ENCODE measurements at regions not wholly inside any gene's neighbourhood (a gene's known extent, or its start where the extent isn't known, plus 50 kb on each side); places are given as distances from the start of the nearest gene placed in this dataset.

- DNase-seq: no peak
Measured at GRCh38 chr20:43863821-43864544, 50.7 kb upstream of the TOX2 start.

- DNase-seq: no peak
Measured at GRCh38 chr20:43863330-43863729, 51.3 kb upstream of the TOX2 start.

- no peak for DNase-seq
Measured at GRCh38 chr20:43862438-43862837, 52.2 kb upstream of the TOX2 start.

GRCh38 chr20:43859994-43860393 is 54.7 kb upstream of the TOX2 start:
- no peak for DNase-seq

GRCh38 chr20:43857932-43858331 is 56.7 kb upstream of the TOX2 start:
- no peak for DNase-seq

- DNase-seq: no peak
Measured at GRCh38 chr20:43857127-43857526, 57.5 kb upstream of the TOX2 start.

GRCh38 chr20:43855803-43856202 is 58.8 kb upstream of the TOX2 start:
- DNase-seq: no peak

- DNase-seq: no peak
Measured at GRCh38 chr20:43853918-43854317, 60.7 kb upstream of the TOX2 start.

GRCh38 chr20:43853174-43853803 is 61.4 kb upstream of the TOX2 start:
- DNase-seq: no peak

GRCh38 chr20:43849496-43850186 is 65.0 kb upstream of the TOX2 start:
- no peak for DNase-seq

- DNase-seq: no peak
Measured at GRCh38 chr20:43846516-43846905, 68.1 kb upstream of the TOX2 start.

- peak in 1 of 2 experiments; percentile 47 for DNase-seq
Measured at GRCh38 chr20:43844778-43845614, 69.7 kb upstream of the TOX2 start.

- DNase-seq: no peak
Measured at GRCh38 chr20:43843965-43844660, 70.5 kb upstream of the TOX2 start.

- no peak for DNase-seq
Measured at GRCh38 chr20:43843096-43843964, 71.3 kb upstream of the TOX2 start.

- DNase-seq: no peak
Measured at GRCh38 chr20:43842126-43843020, 72.3 kb upstream of the TOX2 start.

GRCh38 chr20:43840382-43841070 is 74.1 kb upstream of the TOX2 start:
- DNase-seq: peak in 1 of 2 experiments; percentile 53

GRCh38 chr20:43839793-43840199 is 74.9 kb upstream of the TOX2 start:
- no peak for DNase-seq

GRCh38 chr20:43838703-43839060 is 76.0 kb upstream of the TOX2 start:
- DNase-seq: no peak

GRCh38 chr20:43837856-43838702 is 76.6 kb upstream of the TOX2 start:
- DNase-seq: no peak
